B cell (primary cell): ENCODE measurements at regions not wholly inside any gene's neighbourhood (a gene's known extent, or its start where the extent isn't known, plus 50 kb on each side); places are given as distances from the start of the nearest gene placed in this dataset.

Experiments
- ATAC-seq: fragments of 200-7000 bp; cut with Tn5 transposase; one replicate; pipeline ENCODE4 v1.10.0; 2021; ENCODE audit warnings: low read depth, mild to moderate bottlenecking, moderate number of reproducible peaks, moderate library complexity
- CTCF ChIA-PET: fragments of 350-600 bp; sonication (Branson Sonifier 250); formaldehyde crosslinking; loops from one replicate; lab custom pipeline; 2021; ENCODE audit warnings: antibody characterized with exemption, inconsistent platforms; lab: Charles Lee
- POLR2A ChIA-PET: fragments of 350-600 bp; sonication (Branson Sonifier 250); formaldehyde crosslinking; loops from one replicate; lab custom pipeline; 2021; ENCODE audit warnings: antibody characterized with exemption; lab: Charles Lee
- DNase-seq: peaks from one replicate; pipeline ENCODE4 v3.0.0; 2013
- H2AFZ ChIP-seq: 2 replicates; pipeline ENCODE4 v1.6.1; 2012; ENCODE audit warnings: mild to moderate bottlenecking, low read depth, low read length; ENCODE audit not compliant: insufficient read depth, poor library complexity, severe bottlenecking
- H3K27ac ChIP-seq, 2 donors: 1 replicate in 1 of 2; 2 replicates in 1 of 2; pipeline ENCODE4 v1.5.1; 2012 to 2013; ENCODE audit warnings: low read length in 2 of 2, mild to moderate bottlenecking in 2 of 2, moderate library complexity in 1 of 2
- H3K27me3 ChIP-seq, 4 experiments: fragments of 200-600 bp in 1 of 4; sonication (generic) in 1 of 4; replicated peaks in 1 of 4; 1 replicate in 2 of 4; 2 replicates in 2 of 4; pipeline versions ENCODE4 v1.6.1 to v1.7.0; 2013 to 2016; ENCODE audit warnings: low read length in 3 of 4, mild to moderate bottlenecking in 2 of 4, mixed read lengths in 1 of 4, moderate library complexity in 1 of 4; ENCODE audit not compliant: insufficient read depth in 4 of 4, control insufficient read depth in 3 of 4; ENCODE audit errors: control extremely low read depth in 1 of 4
- H3K36me3 ChIP-seq, 2 experiments: replicated peaks in 1 of 2; 1 replicate in 1 of 2; 2 replicates in 1 of 2; pipeline versions ENCODE4 v1.6.1 to v1.7.1; 2013; ENCODE audit warnings: low read length in 1 of 2; ENCODE audit not compliant: insufficient read depth in 2 of 2, control insufficient read depth in 1 of 2; ENCODE audit errors: control extremely low read depth in 1 of 2, extremely low read depth in 1 of 2
- H3K4me1 ChIP-seq, 2 donors: fragments of 200-600 bp in 1 of 2; sonication (generic) in 1 of 2; 1 replicate in 1 of 2; 2 replicates in 1 of 2; pipeline versions ENCODE4 v1.5.1 to v1.6.1; 2013 to 2017; ENCODE audit warnings: low read length in 2 of 2; ENCODE audit not compliant: control insufficient read depth in 2 of 2, insufficient read depth in 2 of 2
- H3K4me2 ChIP-seq: replicated peaks from 2 replicates; pipeline ENCODE3; 2012; ENCODE audit warnings: mild to moderate bottlenecking, low read depth, low read length; ENCODE audit not compliant: poor library complexity, severe bottlenecking
- H3K4me3 ChIP-seq, 5 experiments: fragments of 200-600 bp in 1 of 5; sonication (generic) in 1 of 5; 1 replicate in 3 of 5; 2 replicates in 2 of 5; pipeline versions ENCODE4 v1.5.1 to v1.7.0; 2011 to 2016; ENCODE audit warnings: low read length in 4 of 5, mild to moderate bottlenecking in 4 of 5, low read depth in 2 of 5, control low read depth in 1 of 5, moderate library complexity in 1 of 5; ENCODE audit not compliant: insufficient read depth in 1 of 5; ENCODE audit errors: control extremely low read depth in 1 of 5, extremely low read depth in 1 of 5
- H3K79me2 ChIP-seq: fragments of 200-600 bp; sonication (generic); one replicate; pipeline ENCODE4 v1.6.0; 2016; ENCODE audit warnings: low read length; ENCODE audit not compliant: control insufficient read depth, insufficient read depth
- H3K9ac ChIP-seq: fragments of 200-600 bp; sonication (generic); 2 replicates; pipeline ENCODE4 v1.6.1; 2017; ENCODE audit warnings: mild to moderate bottlenecking, low read length, moderate library complexity
- H3K9me3 ChIP-seq, 3 donors: one replicate each; pipeline versions ENCODE4 v1.6.1 to v1.7.1; 2013; ENCODE audit warnings: low read length in 2 of 3; ENCODE audit not compliant: control insufficient read depth in 2 of 3, insufficient read depth in 1 of 3; ENCODE audit errors: control extremely low read depth in 1 of 3
- H4K20me1 ChIP-seq: 2 replicates; pipeline ENCODE4 v1.6.0; 2012; ENCODE audit warnings: mild to moderate bottlenecking, low read length; ENCODE audit not compliant: insufficient read depth, control insufficient read depth, poor library complexity, severe bottlenecking
- H3K27ac Mint-ChIP-seq: one replicate; pipeline ENCODE4 v1.8.0; 2021; ENCODE audit warnings: mixed read lengths
- H3K27me3 Mint-ChIP-seq: one replicate; pipeline ENCODE4 v1.8.0; 2021; ENCODE audit warnings: mixed read lengths
- H3K4me1 Mint-ChIP-seq: one replicate; pipeline ENCODE4 v1.8.0; 2021; ENCODE audit warnings: mixed read lengths
- H3K4me3 Mint-ChIP-seq: one replicate; pipeline ENCODE4 v1.8.0; 2021; ENCODE audit warnings: mixed read lengths
- H3K9me3 Mint-ChIP-seq: one replicate; pipeline ENCODE4 v1.8.0; 2022; ENCODE audit warnings: mixed read lengths; ENCODE audit not compliant: insufficient read depth
- CTCF ChIP-seq: fragments of 200-600 bp; IDR thresholded peaks from one replicate; pipeline ENCODE4 v1.8.0; 2022; ENCODE audit warnings: antibody characterized with exemption, mild to moderate bottlenecking
- EZH2 ChIP-seq: IDR thresholded peaks from 2 replicates; pipeline ENCODE4 v1.6.1; 2012; ENCODE audit warnings: borderline replicate concordance, low read depth, mild to moderate bottlenecking, moderate library complexity, low read length; ENCODE audit not compliant: insufficient read depth, poor library complexity, severe bottlenecking
- WGBS: methylation state at CpG from one replicate; pipeline ENCODE4 v1.1.5; 2013; ENCODE audit warnings: missing lambda C conversion rate; ENCODE audit not compliant: insufficient coverage; 5-methylcytosine and 5-hydroxymethylcytosine counted together
- intact Hi-C: fragments of 100-400 bp; cut with micrococcal nuclease; formaldehyde crosslinking; loops from one replicate; pipeline ENCODE4 v1.10.0; 2022

- Mint-ChIP-seq H3K4me1 (no peaks in the 10 kb centered on the region), H3K27me3 (no peaks in the 10 kb centered on the region), H3K9me3 (no peaks in the 10 kb centered on the region), H3K27ac (no peak overlapping the region), H3K4me3 (no peak overlapping the region)
- H3K36me3 ChIP-seq: no peaks in the 10 kb centered on the region
- H3K27me3 ChIP-seq: no peaks in the 10 kb centered on the region
- no peaks in the 10 kb centered on the region for H3K9me3 ChIP-seq
- no peak overlapping the region for H3K4me3 ChIP-seq
- POLR2A ChIA-PET: no interaction called here
- CTCF ChIA-PET: no interaction called here
- TF ChIP-seq EZH2 (no peak), CTCF (no peak)
- no peak overlapping the region for H3K4me2 ChIP-seq
- H3K27ac ChIP-seq: no peak overlapping the region
- DNase-seq (no peak), ATAC-seq (no peak)
- intact Hi-C loops: no loop called here
- H4K20me1 ChIP-seq: no peaks in the 10 kb centered on the region
- no peaks in the 10 kb centered on the region for H3K4me1 ChIP-seq
- H3K9ac ChIP-seq: no peak overlapping the region
- no CpG with 5 or more reads among the region's 1 CpG for WGBS
- no peaks in the 10 kb centered on the region for H3K79me2 ChIP-seq
- H2AFZ ChIP-seq: no peak overlapping the region
Measured at GRCh38 chr11:80320226-80320625, 879.4 kb upstream of the TENM4 start.

DNA sequence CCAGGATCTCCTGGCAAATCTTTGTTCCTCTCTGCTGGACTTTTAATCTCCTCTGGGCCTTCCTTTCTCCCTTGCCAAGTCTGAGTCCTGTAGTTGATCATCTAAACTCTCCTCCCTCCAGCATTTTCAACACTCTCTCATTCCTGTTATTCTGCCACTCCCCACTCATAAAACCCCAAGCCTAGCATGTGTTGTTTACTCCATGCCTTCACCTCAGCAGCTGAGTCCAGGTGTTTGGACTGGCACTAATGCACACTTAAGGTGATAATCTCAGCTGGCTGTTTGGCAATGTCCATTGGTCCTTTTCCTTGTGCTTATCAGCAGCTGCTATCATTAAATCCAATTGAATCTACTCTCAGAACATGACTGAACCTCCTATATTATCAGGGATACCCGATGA, 876.8 kb upstream of the TENM4 start:
- Histone ChIP-seq H2AFZ (no peak overlapping the region), H3K9ac (no peak overlapping the region), H3K4me3 (no peak overlapping the region), H3K4me1 (no peaks in the 10 kb centered on the region), H4K20me1 (no peaks in the 10 kb centered on the region), H3K4me2 (no peak overlapping the region), H3K27ac (no peak overlapping the region), H3K27me3 (no peaks in the 10 kb centered on the region), H3K79me2 (no peaks in the 10 kb centered on the region), H3K9me3 (no peaks in the 10 kb centered on the region), H3K36me3 (no peaks in the 10 kb centered on the region)
- ATAC-seq: no peak
- Mint-ChIP-seq H3K4me1 (no peaks in the 10 kb centered on the region), H3K27me3 (no peaks in the 10 kb centered on the region), H3K9me3 (no peaks in the 10 kb centered on the region), H3K27ac (no peak overlapping the region), H3K4me3 (no peak overlapping the region)
- no CpG with 5 or more reads among the region's 1 CpG for WGBS
- no peak for DNase-seq
- intact Hi-C loops: no loop called here
- ChIA-PET CTCF (no interaction called here), POLR2A (no interaction called here)
- TF ChIP-seq EZH2: no peak
- no peak for TF ChIP-seq CTCF
